ENCODE measurements at regions not wholly inside any gene's neighbourhood (a gene's known extent, or its start where the extent isn't known, plus 50 kb on each side); places are given as distances from the start of the nearest gene placed in this dataset.

GRCh38 chr9:129341171-129341986 lies 163.3 kb upstream of the IER5L start:
- Histone ChIP-seq H3K27me3 (ENCODE audit: control insufficient read depth in 1 of 2, insufficient read depth in 2 of 2, low read length in 2 of 2) (no peaks in the 10 kb centered on the region), H3K27ac (ENCODE audit: low read length) (no peak overlapping the region), H3K4me1 (ENCODE audit: control insufficient read depth, insufficient read depth, low read length) (peaks cover 20% of the 10 kb centered on the region), H3K9ac (ENCODE audit: low read length in 2 of 2) (no peak overlapping the region), H3K36me3 (ENCODE audit: control insufficient read depth in 2 of 2, insufficient read depth in 2 of 2, low read length in 2 of 2) (no peaks in the 10 kb centered on the region), H3K4me3 (ENCODE audit: low read length in 2 of 2) (no peak overlapping the region), H3K9me3 (ENCODE audit: control insufficient read depth in 2 of 2, low read length in 2 of 2) (no peaks in the 10 kb centered on the region)

DNA sequence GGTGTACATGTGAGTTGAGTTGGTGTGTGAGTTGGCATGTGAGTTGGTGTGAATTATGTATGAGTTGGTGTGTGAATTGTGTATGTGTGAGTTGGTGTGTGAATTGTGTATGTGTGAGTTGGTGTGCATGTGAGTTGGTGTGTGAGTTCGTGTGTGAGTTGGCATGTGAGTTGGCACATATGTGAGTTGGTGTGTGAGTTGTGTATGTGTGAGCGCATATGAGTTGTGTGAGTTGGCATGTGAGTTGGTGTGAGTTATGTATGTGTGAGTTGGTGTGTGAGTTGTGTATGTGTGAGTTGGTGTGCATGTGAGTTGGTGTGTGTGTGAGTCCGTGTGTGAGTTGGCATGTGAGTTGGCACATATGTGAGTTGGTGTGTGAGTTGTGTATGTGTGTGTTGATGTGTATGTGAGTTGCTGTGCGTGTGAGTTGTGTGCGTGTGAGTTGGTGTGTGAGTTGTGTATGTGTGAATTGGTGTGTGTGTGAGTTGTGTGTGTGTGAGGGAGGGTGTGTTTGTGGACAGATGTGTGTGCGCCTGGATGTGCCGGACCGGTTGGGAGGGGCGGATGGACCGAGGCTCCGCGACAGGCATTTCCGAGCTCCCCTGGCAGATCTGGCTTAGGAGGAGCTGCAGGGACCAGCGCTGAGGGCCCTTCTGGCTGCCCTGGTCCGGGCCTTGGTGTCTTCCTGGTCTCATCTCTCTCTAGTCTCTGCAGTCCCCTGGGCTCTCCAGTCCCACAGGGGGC lies 162.5 kb upstream of the IER5L start:
- Histone ChIP-seq H3K27me3 (ENCODE audit: control insufficient read depth in 1 of 2, insufficient read depth in 2 of 2, low read length in 2 of 2) (no peaks in the 10 kb centered on the region), H3K9ac (ENCODE audit: low read length in 2 of 2) (no peak overlapping the region), H3K36me3 (ENCODE audit: control insufficient read depth in 2 of 2, insufficient read depth in 2 of 2, low read length in 2 of 2) (no peaks in the 10 kb centered on the region), H3K4me1 (ENCODE audit: control insufficient read depth, insufficient read depth, low read length) (peaks cover 28% of the 10 kb centered on the region), H3K9me3 (ENCODE audit: control insufficient read depth in 2 of 2, low read length in 2 of 2) (no peaks in the 10 kb centered on the region), H3K4me3 (ENCODE audit: low read length in 2 of 2) (no peak overlapping the region), H3K27ac (ENCODE audit: low read length) (no peak overlapping the region)

- Histone ChIP-seq H3K9ac (ENCODE audit: low read length in 2 of 2) (no peak overlapping the region), H3K4me3 (ENCODE audit: low read length in 2 of 2) (no peak overlapping the region), H3K4me1 (ENCODE audit: control insufficient read depth, insufficient read depth, low read length) (peaks cover 36% of the 10 kb centered on the region), H3K27ac (ENCODE audit: low read length) (no peak overlapping the region), H3K9me3 (ENCODE audit: control insufficient read depth in 2 of 2, low read length in 2 of 2) (no peaks in the 10 kb centered on the region), H3K36me3 (ENCODE audit: control insufficient read depth in 2 of 2, insufficient read depth in 2 of 2, low read length in 2 of 2) (no peaks in the 10 kb centered on the region), H3K27me3 (ENCODE audit: control insufficient read depth in 1 of 2, insufficient read depth in 2 of 2, low read length in 2 of 2) (no peaks in the 10 kb centered on the region)
Observed at GRCh38 chr9:129339539-129340157, 161.6 kb upstream of the IER5L start.

DNA sequence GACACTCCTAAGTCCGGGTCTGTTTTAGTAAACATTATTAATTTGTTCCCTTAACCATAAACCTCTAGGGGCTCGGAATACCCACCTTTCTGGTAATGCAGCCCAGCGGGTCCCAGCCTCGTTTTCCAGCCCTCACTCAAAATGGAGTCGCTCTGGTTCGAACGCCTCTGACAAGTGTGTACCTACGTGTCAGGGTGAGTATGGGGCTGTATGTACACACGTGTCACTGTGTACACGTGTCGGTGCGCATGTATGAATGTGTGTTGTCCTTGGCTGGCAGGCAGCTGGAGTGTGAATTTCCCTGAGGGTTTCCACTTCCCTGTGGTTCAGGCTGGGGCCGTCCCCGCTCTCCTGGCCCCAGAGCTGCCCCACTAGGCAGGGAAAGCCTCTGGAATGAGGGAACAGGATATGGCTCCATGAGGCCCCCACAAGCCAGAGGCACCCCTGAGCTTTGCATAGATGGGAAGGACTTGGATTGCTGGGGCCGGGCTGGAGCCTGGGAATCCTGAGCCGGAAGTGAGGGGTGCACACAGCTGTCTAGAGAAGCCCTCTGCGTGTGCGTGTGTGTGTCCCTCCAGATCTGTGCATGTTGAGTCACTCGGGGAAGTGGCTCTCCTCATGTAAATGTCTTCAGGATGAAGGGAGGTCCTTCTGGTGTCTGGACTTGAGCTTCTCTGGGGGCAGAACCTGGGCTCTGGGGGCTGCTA lies 160.8 kb upstream of the IER5L start:
- Histone ChIP-seq H3K9me3 (ENCODE audit: control insufficient read depth in 2 of 2, low read length in 2 of 2) (no peaks in the 10 kb centered on the region), H3K4me1 (ENCODE audit: control insufficient read depth, insufficient read depth, low read length) (peaks cover 41% of the 10 kb centered on the region), H3K27me3 (ENCODE audit: control insufficient read depth in 1 of 2, insufficient read depth in 2 of 2, low read length in 2 of 2) (no peaks in the 10 kb centered on the region), H3K27ac (ENCODE audit: low read length) (no peak overlapping the region), H3K36me3 (ENCODE audit: control insufficient read depth in 2 of 2, insufficient read depth in 2 of 2, low read length in 2 of 2) (no peaks in the 10 kb centered on the region), H3K9ac (ENCODE audit: low read length in 2 of 2) (no peak overlapping the region), H3K4me3 (ENCODE audit: low read length in 2 of 2) (no peak overlapping the region)

DNA sequence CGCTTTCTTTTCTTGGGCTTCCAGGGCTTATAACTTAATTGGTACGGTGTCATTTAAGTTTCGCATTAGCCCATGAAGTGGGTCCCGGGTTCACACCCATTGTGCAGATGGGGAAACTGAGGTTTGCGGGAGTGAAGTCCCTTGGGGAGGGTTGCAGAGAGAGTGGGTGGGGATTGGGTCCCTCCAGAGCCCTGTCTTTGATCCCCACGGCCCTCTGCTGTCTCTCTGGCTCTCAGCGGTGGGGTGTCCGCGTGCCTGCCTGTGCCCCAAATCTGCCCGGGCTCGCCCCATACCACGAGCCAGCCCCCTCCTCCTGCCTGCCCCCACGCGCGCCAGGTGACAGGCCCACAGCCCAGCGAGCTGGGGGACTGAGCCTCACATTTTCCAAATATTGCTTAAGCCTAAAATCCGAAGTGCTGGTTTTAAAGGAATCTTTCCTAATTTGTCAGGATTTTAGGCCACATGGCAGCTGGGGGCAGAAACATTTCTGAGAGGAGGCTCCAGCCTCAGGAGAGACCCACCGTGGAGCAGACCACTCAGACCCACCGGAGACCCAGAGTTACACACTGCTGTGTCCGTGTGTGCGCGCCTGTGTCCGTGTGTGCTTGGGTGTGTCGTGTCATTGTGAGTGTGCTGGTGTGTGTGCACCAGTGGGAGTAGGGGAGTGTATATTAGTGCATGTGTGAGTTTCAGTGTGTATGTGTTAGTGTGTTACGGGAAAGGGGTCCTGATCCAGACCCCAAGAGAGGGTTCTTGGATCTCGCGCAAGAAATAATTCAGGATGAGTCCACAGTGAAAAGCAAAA lies 159.5 kb upstream of the IER5L start:
- Histone ChIP-seq H3K4me1 (ENCODE audit: control insufficient read depth, insufficient read depth, low read length) (peaks cover 39% of the 10 kb centered on the region), H3K27ac (ENCODE audit: low read length) (no peak overlapping the region), H3K27me3 (ENCODE audit: control insufficient read depth in 1 of 2, insufficient read depth in 2 of 2, low read length in 2 of 2) (no peaks in the 10 kb centered on the region), H3K4me3 (ENCODE audit: low read length in 2 of 2) (peak overlapping the region in 1 of 2 donors; percentile 67), H3K9ac (ENCODE audit: low read length in 2 of 2) (no peak overlapping the region), H3K9me3 (ENCODE audit: control insufficient read depth in 2 of 2, low read length in 2 of 2) (no peaks in the 10 kb centered on the region), H3K36me3 (ENCODE audit: control insufficient read depth in 2 of 2, insufficient read depth in 2 of 2, low read length in 2 of 2) (no peaks in the 10 kb centered on the region)

GRCh38 chr9:129336601-129337331 lies 158.7 kb upstream of the IER5L start:
- Histone ChIP-seq H3K36me3 (ENCODE audit: control insufficient read depth in 2 of 2, insufficient read depth in 2 of 2, low read length in 2 of 2) (no peaks in the 10 kb centered on the region), H3K9me3 (ENCODE audit: control insufficient read depth in 2 of 2, low read length in 2 of 2) (no peaks in the 10 kb centered on the region), H3K4me1 (ENCODE audit: control insufficient read depth, insufficient read depth, low read length) (peaks cover 38% of the 10 kb centered on the region), H3K27ac (ENCODE audit: low read length) (no peak overlapping the region), H3K4me3 (ENCODE audit: low read length in 2 of 2) (peak overlapping the region; percentile 42 to 67), H3K9ac (ENCODE audit: low read length in 2 of 2) (peak overlapping the region in 1 of 2 donors; percentile 58), H3K27me3 (ENCODE audit: control insufficient read depth in 1 of 2, insufficient read depth in 2 of 2, low read length in 2 of 2) (no peaks in the 10 kb centered on the region)

GRCh38 chr9:129336130-129336528 lies 158.1 kb upstream of the IER5L start:
- Histone ChIP-seq H3K27me3 (ENCODE audit: control insufficient read depth in 1 of 2, insufficient read depth in 2 of 2, low read length in 2 of 2) (no peaks in the 10 kb centered on the region), H3K27ac (ENCODE audit: low read length) (peak overlapping the region; percentile 18), H3K4me1 (ENCODE audit: control insufficient read depth, insufficient read depth, low read length) (peaks cover 40% of the 10 kb centered on the region), H3K9ac (ENCODE audit: low read length in 2 of 2) (peak overlapping the region in 1 of 2 donors; percentile 58), H3K36me3 (ENCODE audit: control insufficient read depth in 2 of 2, insufficient read depth in 2 of 2, low read length in 2 of 2) (no peaks in the 10 kb centered on the region), H3K4me3 (ENCODE audit: low read length in 2 of 2) (peak overlapping the region; percentile 42 to 67), H3K9me3 (ENCODE audit: control insufficient read depth in 2 of 2, low read length in 2 of 2) (peaks cover 0 to 2% of the 10 kb centered on the region in 2 donors)

DNA sequence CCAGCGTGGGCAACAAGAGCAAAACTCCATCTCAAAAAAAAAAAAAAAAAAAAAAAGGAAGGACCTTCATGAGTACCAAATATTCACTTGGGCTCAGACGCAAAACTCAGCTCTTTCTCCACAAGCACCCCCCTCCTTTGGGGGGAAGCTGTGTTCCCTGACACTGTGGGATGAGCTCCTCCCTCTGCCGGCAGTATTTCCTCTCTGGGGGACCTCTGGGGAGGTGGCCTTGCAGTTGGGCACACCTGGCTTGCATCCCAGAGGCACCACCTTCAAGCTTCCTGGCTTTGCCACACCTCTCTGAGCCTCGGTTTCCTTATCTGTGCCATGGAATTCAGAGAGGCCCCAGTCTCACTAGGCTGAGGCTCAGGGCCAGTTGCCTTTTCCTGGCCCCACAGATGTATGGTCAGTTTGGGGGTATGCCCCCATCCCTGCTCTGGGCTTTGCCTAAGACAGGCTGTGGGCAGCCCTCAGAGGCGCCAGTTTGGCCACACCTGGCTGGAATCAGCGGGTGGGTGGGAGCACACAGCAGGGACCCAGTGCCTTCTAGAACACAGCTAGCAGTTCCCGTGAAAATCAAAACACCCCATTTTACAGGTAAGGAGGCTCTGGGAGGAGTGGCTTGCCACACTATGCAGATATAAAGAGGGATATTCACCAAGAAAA lies 157.5 kb upstream of the IER5L start:
- peaks cover 40% of the 10 kb centered on the region for H3K4me1 ChIP-seq (ENCODE audit: control insufficient read depth, insufficient read depth, low read length)
- H3K9me3 ChIP-seq (ENCODE audit: control insufficient read depth in 2 of 2, low read length in 2 of 2): peaks cover 4 to 7% of the 10 kb centered on the region in 2 donors
- H3K4me3 ChIP-seq (ENCODE audit: low read length in 2 of 2): peak overlapping the region in 1 of 2 donors; percentile 67
- H3K9ac ChIP-seq (ENCODE audit: low read length in 2 of 2): no peak overlapping the region
- H3K36me3 ChIP-seq (ENCODE audit: control insufficient read depth in 2 of 2, insufficient read depth in 2 of 2, low read length in 2 of 2): no peaks in the 10 kb centered on the region
- H3K27ac ChIP-seq (ENCODE audit: low read length): peak overlapping the region; percentile 18
- no peaks in the 10 kb centered on the region for H3K27me3 ChIP-seq (ENCODE audit: control insufficient read depth in 1 of 2, insufficient read depth in 2 of 2, low read length in 2 of 2)

Measured in stomach smooth muscle (tissue), 2 donors.